ENCODE measurements at regions not wholly inside any gene's neighbourhood (a gene's known extent, or its start where the extent isn't known, plus 50 kb on each side); places are given as distances from the start of the nearest gene placed in this dataset.

DNA sequence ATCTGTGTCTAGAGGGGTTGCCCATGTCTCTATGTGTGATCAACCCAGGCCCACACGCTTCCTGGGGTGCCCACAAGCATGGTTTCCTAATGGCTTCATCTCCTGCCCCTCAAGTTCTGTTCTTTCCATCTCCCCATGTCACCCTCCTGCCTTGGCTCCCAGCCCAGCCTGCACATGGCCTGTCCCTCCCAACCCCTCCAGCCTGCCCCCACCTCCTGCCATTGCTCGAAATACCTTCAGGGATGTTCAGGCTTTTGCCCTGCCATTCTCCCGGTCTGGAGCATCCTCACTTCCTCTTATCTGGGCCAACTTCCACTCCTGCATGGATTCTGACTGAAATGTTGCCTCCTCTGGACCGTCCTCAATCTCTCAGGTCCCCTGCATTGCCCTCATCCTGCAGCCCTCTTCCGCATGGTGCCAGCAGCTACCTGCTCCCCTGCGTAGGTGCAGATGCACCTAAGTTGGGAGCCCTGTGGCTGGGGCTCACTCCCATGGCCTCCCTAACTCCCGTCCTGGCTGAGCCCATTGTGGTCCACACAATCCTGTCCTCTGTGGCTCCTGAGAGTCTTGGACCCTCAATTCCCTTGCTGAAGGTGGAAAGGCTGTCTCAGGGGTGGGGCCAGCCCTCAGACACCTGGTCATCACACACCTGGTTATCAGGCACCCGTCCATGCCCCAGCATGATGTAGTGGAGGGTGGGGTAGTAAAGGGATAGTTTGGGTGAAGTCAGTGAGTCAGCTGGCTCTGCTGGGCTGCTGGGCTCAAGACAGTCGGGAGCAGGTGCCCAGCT, 152.1 kb downstream of the URI1 start:
- intact Hi-C loops (cut with micrococcal nuclease; ENCODE audit: unreplicated experiment) (no loop called here), in situ Hi-C loops (cut with MboI) (no loop called here)
- ChIA-PET SMC1A (ENCODE audit: uncharacterized antibody, unreplicated experiment) (no interaction called here), RAD21 (ENCODE audit: unreplicated experiment) (no interaction called here), CTCF (no interaction called here), POLR2A (no interaction called here)
- BruUV-seq (replicated peaks): no TSS peak
- Histone ChIP-seq H3K36me3 (ENCODE audit: control insufficient read depth in 2 of 2, insufficient read depth in 2 of 2, low read length in 1 of 2) (no peaks in the 10 kb centered on the region), H3K4me1 (ENCODE audit: control insufficient read depth, insufficient read depth, low read length) (no peaks in the 10 kb centered on the region), H3K9me3 (replicated peaks; ENCODE audit: control insufficient read depth, insufficient read depth, low read length) (no peaks in the 10 kb centered on the region), H3K4me2 (ENCODE audit: control insufficient read depth, insufficient read depth) (no peak overlapping the region), H3K4me3 (no peak overlapping the region), H4K20me1 (ENCODE audit: control insufficient read depth, insufficient read depth) (no peaks in the 10 kb centered on the region), H3K27me3 (replicated peaks in 1 of 2; ENCODE audit: control insufficient read depth in 2 of 2, insufficient read depth in 2 of 2, low read length in 1 of 2) (no peaks in the 10 kb centered on the region; a peak in 1 of 4 replicates), H3K9ac (ENCODE audit: control insufficient read depth, insufficient read depth, low read length) (no peak overlapping the region), H2AFZ (ENCODE audit: control insufficient read depth, low read depth, low read length) (no peak overlapping the region), H3K27ac (ENCODE audit: control insufficient read depth, insufficient read depth) (no peak overlapping the region), H3K79me2 (ENCODE audit: control insufficient read depth, insufficient read depth, low read length) (no peaks in the 10 kb centered on the region)
- 26% methylated on average over 9 of the region's 9 CpGs for WGBS (ENCODE audit: insufficient coverage, insufficient replicate concordance, low lambda C conversion rate, missing lambda C conversion rate)
- DNase-seq (ENCODE audit: low read depth, low spot score) (no peak), ATAC-seq (no peak), FAIRE-seq (no peak)
- no peak for TF ChIP-seq NR2F1 (conservative IDR thresholded peaks at IDR 0.05)
- no peak for TF ChIP-seq BCL11A (IDR thresholded peaks at IDR 0.05; ENCODE audit: low read depth, low read length)
- TF ChIP-seq PAX8 (IDR thresholded peaks at IDR 0.05): no peak
- TF ChIP-seq ZBED1 (IDR thresholded peaks at IDR 0.05; ENCODE audit: borderline replicate concordance): no peak
- TF ChIP-seq, protein P1, sequence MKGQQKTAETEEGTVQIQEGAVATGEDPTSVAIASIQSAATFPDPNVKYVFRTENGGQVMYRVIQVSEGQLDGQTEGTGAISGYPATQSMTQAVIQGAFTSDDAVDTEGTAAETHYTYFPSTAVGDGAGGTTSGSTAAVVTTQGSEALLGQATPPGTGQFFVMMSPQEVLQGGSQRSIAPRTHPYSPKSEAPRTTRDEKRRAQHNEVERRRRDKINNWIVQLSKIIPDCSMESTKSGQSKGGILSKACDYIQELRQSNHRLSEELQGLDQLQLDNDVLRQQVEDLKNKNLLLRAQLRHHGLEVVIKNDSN (IDR thresholded peaks at IDR 0.05; ENCODE audit: borderline replicate concordance, extremely low read length, insufficient read depth, low read depth, low read length): no peak
- TF ChIP-seq TCF3 (IDR thresholded peaks at IDR 0.05; ENCODE audit: borderline replicate concordance, insufficient read depth, low read depth, low read length): no peak
- no peak for TF ChIP-seq NFYA (IDR thresholded peaks at IDR 0.05; ENCODE audit: borderline replicate concordance, low read depth, low read length)
- TF ChIP-seq GATAD2B (conservative IDR thresholded peaks at IDR 0.05; ENCODE audit: low read depth): no peak
- TF ChIP-seq PAX5 (IDR thresholded peaks at IDR 0.05; ENCODE audit: borderline replicate concordance, low read depth, low read length): no peak
- TF ChIP-seq IKZF2 (IDR thresholded peaks at IDR 0.05): no peak
- TF ChIP-seq BHLHE40 (IDR thresholded peaks at IDR 0.05; ENCODE audit: borderline replicate concordance in 1 of 2, low read depth in 2 of 2, low read length in 1 of 2): no peak
- TF ChIP-seq ZZZ3 (IDR thresholded peaks at IDR 0.05; ENCODE audit: control insufficient read depth, insufficient read length, low read depth): no peak
- TF ChIP-seq KLF5 (IDR thresholded peaks at IDR 0.05; ENCODE audit: partially characterized antibody): no peak
- no peak for TF ChIP-seq RBBP5 (conservative IDR thresholded peaks at IDR 0.05)
